ENCODE measurements at regions not wholly inside any gene's neighbourhood (a gene's known extent, or its start where the extent isn't known, plus 50 kb on each side); places are given as distances from the start of the nearest gene placed in this dataset.

DNA sequence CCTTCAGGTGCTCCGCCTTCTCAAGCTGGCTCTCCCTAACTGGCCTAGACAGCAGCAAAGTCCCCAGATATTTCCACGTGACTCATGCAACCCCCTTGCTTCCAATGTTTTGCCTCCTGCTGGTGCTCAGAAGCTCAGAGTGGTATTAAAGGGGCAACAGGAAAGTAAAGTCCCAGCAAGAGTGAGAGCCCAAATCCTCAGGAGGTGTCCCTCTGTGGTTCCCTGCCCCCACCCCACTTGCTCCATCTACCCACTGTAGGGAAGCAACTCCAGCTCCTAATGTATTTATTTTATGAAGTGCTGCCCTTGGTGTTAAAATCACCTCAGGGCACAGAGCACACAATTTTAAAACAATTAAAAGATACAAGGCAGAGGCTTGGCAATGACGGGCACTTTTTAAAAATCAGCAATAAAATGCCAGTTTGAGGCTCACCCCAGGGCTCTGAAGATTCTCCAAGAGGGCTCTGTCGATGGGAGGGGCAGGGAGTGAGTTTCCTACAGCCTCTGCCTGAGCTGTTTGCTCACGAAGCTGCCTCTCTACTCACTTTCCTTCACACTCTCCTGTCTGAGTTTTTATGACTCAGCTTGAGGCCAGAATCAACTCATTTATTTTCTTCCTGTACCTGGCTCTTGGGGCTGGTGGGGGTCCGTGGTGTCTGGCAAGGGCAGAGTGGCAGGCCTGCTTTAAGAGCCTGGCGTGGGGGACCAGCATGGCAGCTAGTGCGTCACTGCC lies 81.9 kb upstream of the MAX start:
- TF ChIP-seq POLR2AphosphoS5 (IDR thresholded peaks at IDR 0.05; ENCODE audit: borderline replicate concordance, low read depth, low read length), result no peak
- TF ChIP-seq EZH2 (IDR thresholded peaks at IDR 0.05), result no peak
- TF ChIP-seq FOXP2 (optimal IDR thresholded peaks at IDR 0.05; ENCODE audit: control extremely low read depth, extremely low read length, insufficient read depth), result no peak
